Neuronal stem cell (in vitro differentiated cells): ENCODE measurements at regions not wholly inside any gene's neighbourhood (a gene's known extent, or its start where the extent isn't known, plus 50 kb on each side); places are given as distances from the start of the nearest gene placed in this dataset.

ENCODE experiments used
- DNase-seq: peaks from one replicate; pipeline ENCODE4 v3.0.0-alpha.2; 2013; ENCODE audit warnings: low spot score
- H2AFZ ChIP-seq: one replicate; pipeline ENCODE4 v1.6.1; 2013; ENCODE audit warnings: mild to moderate bottlenecking, low read length, inconsistent platforms
- H2AK5ac ChIP-seq: 2 replicates; pipeline ENCODE4 v1.6.1; 2013; ENCODE audit warnings: low read depth, mild to moderate bottlenecking, inconsistent platforms, low read length, moderate library complexity, mixed read lengths
- H2BK120ac ChIP-seq: 2 replicates; pipeline ENCODE4 v1.6.1; 2013; ENCODE audit warnings: low read depth, mild to moderate bottlenecking, inconsistent platforms, low read length, moderate library complexity, mixed read lengths
- H2BK12ac ChIP-seq: one replicate; pipeline ENCODE4 v1.6.1; 2013; ENCODE audit warnings: low read length, inconsistent platforms
- H2BK15ac ChIP-seq: 2 replicates; pipeline ENCODE4 v1.6.1; 2013; ENCODE audit warnings: mild to moderate bottlenecking, low read length, inconsistent platforms, mixed read lengths
- H2BK5ac ChIP-seq: one replicate; pipeline ENCODE4 v1.6.1; 2013; ENCODE audit warnings: inconsistent platforms, mild to moderate bottlenecking, low read length, moderate library complexity
- H3K14ac ChIP-seq: one replicate; pipeline ENCODE4 v1.6.1; 2013; ENCODE audit warnings: low read length, inconsistent platforms
- H3K18ac ChIP-seq: 2 replicates; pipeline ENCODE4 v1.6.1; 2013; ENCODE audit warnings: low read length, inconsistent platforms
- H3K23ac ChIP-seq: 2 replicates; pipeline ENCODE4 v1.6.1; 2013; ENCODE audit warnings: low read depth, mild to moderate bottlenecking, mixed read lengths, low read length, inconsistent platforms; ENCODE audit not compliant: poor library complexity
- H3K27ac ChIP-seq: replicated peaks from 3 replicates; pipeline ENCODE4 v1.5.1; 2013; ENCODE audit warnings: low read length, inconsistent platforms
- H3K27me3 ChIP-seq, 3 experiments: 2 replicates each; pipeline ENCODE4 v1.6.1; 2013; ENCODE audit warnings: low read length in 3 of 3, mild to moderate bottlenecking in 2 of 3, inconsistent platforms in 1 of 3, low read depth in 1 of 3, mixed read lengths in 1 of 3, moderate library complexity in 1 of 3; ENCODE audit not compliant: control insufficient read depth in 3 of 3, insufficient read depth in 3 of 3
- H3K36me3 ChIP-seq, 2 donors: replicated peaks in 1 of 2; 2 replicates each; pipeline ENCODE4 v1.6.1; 2013; ENCODE audit warnings: low read length in 2 of 2; ENCODE audit not compliant: control insufficient read depth in 2 of 2, insufficient read depth in 2 of 2
- H3K4ac ChIP-seq: 2 replicates; pipeline ENCODE4 v1.6.1; 2013; ENCODE audit warnings: inconsistent platforms, mild to moderate bottlenecking, low read length, moderate library complexity
- H3K4me1 ChIP-seq, 2 donors: 1 replicate in 1 of 2; 2 replicates in 1 of 2; pipeline ENCODE4 v1.6.1; 2013; ENCODE audit warnings: low read length in 2 of 2, low read depth in 1 of 2; ENCODE audit not compliant: control insufficient read depth in 2 of 2, insufficient read depth in 1 of 2
- H3K4me2 ChIP-seq: one replicate; pipeline ENCODE4 v1.6.1; 2013; ENCODE audit warnings: mild to moderate bottlenecking, low read length, inconsistent platforms; ENCODE audit not compliant: insufficient read depth, poor library complexity, severe bottlenecking
- H3K4me3 ChIP-seq, 2 donors: 2 replicates each; pipeline ENCODE4 v1.5.1; 2013; ENCODE audit warnings: low read length in 2 of 2, mild to moderate bottlenecking in 2 of 2, inconsistent platforms in 1 of 2, moderate library complexity in 1 of 2
- H3K79me1 ChIP-seq: one replicate; pipeline ENCODE4 v1.6.1; 2013; ENCODE audit warnings: low read depth, mild to moderate bottlenecking, inconsistent platforms, low read length, moderate library complexity
- H3K9ac ChIP-seq: one replicate; pipeline ENCODE4 v1.6.1; 2013; ENCODE audit warnings: mild to moderate bottlenecking, low read depth, low read length, inconsistent platforms; ENCODE audit not compliant: poor library complexity
- H3K9me3 ChIP-seq, 2 donors: replicated peaks in 1 of 2; 2 replicates each; pipeline versions ENCODE3 to v1.6.1; 2013; ENCODE audit warnings: low read length in 2 of 2, mild to moderate bottlenecking in 2 of 2, inconsistent platforms in 1 of 2, low read depth in 1 of 2, mixed read lengths in 1 of 2, moderate library complexity in 1 of 2; ENCODE audit not compliant: control insufficient read depth in 2 of 2, insufficient read depth in 1 of 2
- H4K8ac ChIP-seq: one replicate; pipeline ENCODE4 v1.6.1; 2013; ENCODE audit warnings: low read depth, mild to moderate bottlenecking, inconsistent platforms, low read length, moderate library complexity
- H4K91ac ChIP-seq: one replicate; pipeline ENCODE4 v1.6.1; 2013; ENCODE audit warnings: low read length, low read depth, mild to moderate bottlenecking, inconsistent platforms; ENCODE audit not compliant: poor library complexity
- WGBS, 2 donors: extraction: QIAGEN DNeasy Blood & Tissue Kit; methylation state at CpG; one replicate each; pipeline ENCODE4 v1.1.7; 2013; ENCODE audit warnings: missing lambda C conversion rate in 2 of 2, mixed read lengths in 1 of 2; ENCODE audit not compliant: insufficient read length in 2 of 2, insufficient replicate concordance in 1 of 2; ENCODE audit errors: extremely low coverage in 2 of 2; 5-methylcytosine and 5-hydroxymethylcytosine counted together

DNA sequence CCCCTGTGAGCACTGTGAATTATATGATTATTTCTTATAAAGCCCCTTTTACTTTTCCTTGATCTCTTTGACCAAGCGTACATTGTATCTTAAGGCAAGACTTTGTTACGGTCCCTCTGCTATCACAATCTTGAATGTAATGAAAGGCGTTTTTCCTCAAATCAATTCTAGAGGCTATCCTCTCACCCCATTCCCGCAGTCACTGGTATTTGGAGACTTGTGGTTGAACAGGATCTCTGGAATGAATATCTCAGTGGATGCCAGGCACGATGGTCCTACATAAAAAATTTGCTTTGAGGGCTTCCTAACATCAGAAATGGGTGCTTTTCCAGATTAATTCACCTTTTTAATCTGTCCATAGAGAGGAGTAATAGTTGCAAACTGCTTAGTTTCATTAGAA is 151.4 kb upstream of the PAPPA start:
- no peak overlapping the region for H2AFZ ChIP-seq
- H3K4me1 ChIP-seq = no peaks in the 10 kb centered on the region
- no peak overlapping the region for H2AK5ac ChIP-seq
- H3K9me3 ChIP-seq = no peaks in the 10 kb centered on the region
- H3K4me2 ChIP-seq = no peak overlapping the region
- H3K23ac ChIP-seq = no peak overlapping the region
- no peak overlapping the region for H3K27ac ChIP-seq
- no peak overlapping the region for H3K18ac ChIP-seq
- no peak overlapping the region for H2BK5ac ChIP-seq
- H2BK12ac ChIP-seq = no peak overlapping the region
- H3K79me1 ChIP-seq = no peaks in the 10 kb centered on the region
- H3K4me3 ChIP-seq = no peak overlapping the region
- no peak overlapping the region for H3K9ac ChIP-seq
- no peak overlapping the region for H4K8ac ChIP-seq
- WGBS, 2 donors = no CpG with 5 or more reads among the region's 5 CpGs
- H4K91ac ChIP-seq = no peak overlapping the region
- H2BK15ac ChIP-seq = no peak overlapping the region
- H3K14ac ChIP-seq = no peak overlapping the region
- no peak overlapping the region for H2BK120ac ChIP-seq
- no peaks in the 10 kb centered on the region for H3K27me3 ChIP-seq
- no peak overlapping the region for H3K4ac ChIP-seq
- no peak for DNase-seq
- no peaks in the 10 kb centered on the region for H3K36me3 ChIP-seq

DNA sequence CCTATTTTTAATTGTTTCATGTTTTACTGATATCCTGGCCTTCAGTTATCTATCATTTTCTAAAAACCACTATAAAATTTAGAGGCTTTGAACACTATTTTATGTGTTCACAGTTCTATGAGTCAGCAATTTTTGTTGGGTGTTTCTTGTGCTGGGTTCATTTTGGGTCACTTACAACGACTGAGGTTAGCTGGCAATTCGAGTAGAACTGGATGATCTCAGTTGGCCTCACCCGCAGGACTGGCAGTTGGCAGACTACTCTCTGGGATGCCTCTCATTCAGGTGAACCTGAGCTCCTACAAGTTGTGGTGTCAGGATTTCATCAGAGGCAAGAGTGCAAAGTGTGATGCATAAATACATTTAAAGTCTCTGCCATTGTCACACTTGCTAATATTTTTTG is 151.0 kb upstream of the PAPPA start:
- H3K14ac ChIP-seq = no peak overlapping the region
- no peak for DNase-seq
- no CpG with 5 or more reads among the region's 3 CpGs for WGBS, 2 donors

DNA sequence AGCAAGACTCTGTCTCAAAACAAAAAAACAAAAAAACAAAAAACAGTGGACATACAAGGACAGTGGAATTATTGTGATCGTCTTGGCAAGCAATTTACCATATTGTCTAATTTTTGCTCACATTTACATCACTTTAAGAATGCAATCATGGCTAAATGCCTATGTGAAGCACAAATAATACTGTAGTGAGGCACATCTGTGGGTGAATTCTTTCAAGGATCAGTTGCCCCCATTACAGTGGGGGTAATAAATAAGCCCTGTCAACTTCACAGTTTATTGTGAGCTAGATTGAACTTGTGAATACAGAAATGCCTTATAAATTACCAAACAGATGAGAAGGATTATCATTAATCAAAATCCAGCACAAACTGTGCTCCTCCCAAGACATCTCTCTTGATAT is 150.2 kb upstream of the PAPPA start:
- WGBS, 2 donors = no CpG with 5 or more reads among the region's 1 CpG
- no peak overlapping the region for H2BK120ac ChIP-seq

More for the DNA sequence above, 151.0 kb upstream of the PAPPA start:
- no peak overlapping the region for H3K27ac ChIP-seq
- H3K9ac ChIP-seq = no peak overlapping the region
- no peak overlapping the region for H2AFZ ChIP-seq
- no peaks in the 10 kb centered on the region for H3K36me3 ChIP-seq
- no peak overlapping the region for H3K23ac ChIP-seq
- no peak overlapping the region for H3K4ac ChIP-seq
- H3K79me1 ChIP-seq = no peaks in the 10 kb centered on the region
- H4K91ac ChIP-seq = no peak overlapping the region
- H2BK5ac ChIP-seq = no peak overlapping the region
- H3K18ac ChIP-seq = no peak overlapping the region
- H3K4me2 ChIP-seq = no peak overlapping the region
- no peak overlapping the region for H4K8ac ChIP-seq
- no peak overlapping the region for H2BK120ac ChIP-seq
- H2BK15ac ChIP-seq = no peak overlapping the region
- H2AK5ac ChIP-seq = no peak overlapping the region
- H3K9me3 ChIP-seq = no peaks in the 10 kb centered on the region
- no peak overlapping the region for H3K4me3 ChIP-seq
- H3K27me3 ChIP-seq = no peaks in the 10 kb centered on the region
- H3K4me1 ChIP-seq = no peaks in the 10 kb centered on the region
- H2BK12ac ChIP-seq = no peak overlapping the region

GRCh38 chr9:116005205-116005604 is 148.4 kb upstream of the PAPPA start:
- Histone ChIP-seq H3K27me3 (no peaks in the 10 kb centered on the region), H2BK120ac (no peak overlapping the region), H3K4me2 (no peak overlapping the region), H3K23ac (no peak overlapping the region), H4K8ac (no peak overlapping the region), H3K18ac (no peak overlapping the region), H3K4me3 (no peak overlapping the region), H3K27ac (no peak overlapping the region), H3K9me3 (no peaks in the 10 kb centered on the region), H3K4ac (no peak overlapping the region), H2AFZ (no peak overlapping the region), H3K4me1 (no peaks in the 10 kb centered on the region), H2BK5ac (no peak overlapping the region), H2BK15ac (no peak overlapping the region), H3K79me1 (no peaks in the 10 kb centered on the region), H3K9ac (no peak overlapping the region), H3K14ac (no peak overlapping the region), H4K91ac (no peak overlapping the region), H2BK12ac (no peak overlapping the region), H2AK5ac (no peak overlapping the region), H3K36me3 (no peaks in the 10 kb centered on the region)
- DNase-seq = no peak
- WGBS, 2 donors = no CpG with 5 or more reads among the region's 2 CpGs

More for the DNA sequence above, 150.2 kb upstream of the PAPPA start:
- Histone ChIP-seq H3K4me3 (no peak overlapping the region), H3K4ac (no peak overlapping the region), H2BK12ac (no peak overlapping the region), H3K36me3 (no peaks in the 10 kb centered on the region), H2AK5ac (no peak overlapping the region), H4K8ac (no peak overlapping the region), H4K91ac (no peak overlapping the region), H3K14ac (no peak overlapping the region), H3K9me3 (no peaks in the 10 kb centered on the region), H3K79me1 (no peaks in the 10 kb centered on the region), H3K27ac (no peak overlapping the region), H2AFZ (no peak overlapping the region), H3K4me1 (no peaks in the 10 kb centered on the region), H2BK5ac (no peak overlapping the region), H3K4me2 (no peak overlapping the region), H3K18ac (no peak overlapping the region), H3K9ac (no peak overlapping the region), H3K27me3 (no peaks in the 10 kb centered on the region), H3K23ac (no peak overlapping the region), H2BK15ac (no peak overlapping the region)
- DNase-seq = no peak
